GM12878 (cell line): ENCODE measurements at regions not wholly inside any gene's neighbourhood (a gene's known extent, or its start where the extent isn't known, plus 50 kb on each side); places are given as distances from the start of the nearest gene placed in this dataset.

ENCODE experiments used
- ATAC-seq: fragments of 200-7000 bp; cut with Tn5 transposase; 3 replicates; pipeline ENCODE4 v1.9.1; 2020; ENCODE audit warnings: mild to moderate bottlenecking, moderate library complexity
- BruUV-seq: library from RNA; stranded (reverse); fragments of 400-500 nt; replicated peaks from 2 replicates; lab custom pipeline; 2021; lab: Mats Ljungman, UMichigan
- CTCF ChIA-PET: fragments of 300-600 bp; sonication (Branson Sonifier 250); formaldehyde crosslinking; extraction: SDS; loops from one replicate; lab custom pipeline; 2021; ENCODE audit warnings: inconsistent platforms; lab: Yijun Ruan, JAX
- POLR2A ChIA-PET: fragments of 350-600 bp; formaldehyde crosslinking; extraction: SDS; loops from one replicate; lab custom pipeline; 2021; ENCODE audit warnings: inconsistent platforms; lab: Charles Lee
- RAD21 ChIA-PET: fragments of 300-600 bp; sonication (Branson Sonifier 250); formaldehyde crosslinking; loops from one replicate; lab custom pipeline; 2023; ENCODE audit warnings: antibody characterized with exemption; ENCODE audit not compliant: unreplicated experiment; lab: Charles Lee
- SMC1A ChIA-PET: fragments of 300-600 bp; sonication (Branson Sonifier 250); formaldehyde crosslinking; loops from one replicate; lab custom pipeline; 2023; ENCODE audit not compliant: unreplicated experiment, uncharacterized antibody; lab: Charles Lee
- DNase-seq: peaks from one replicate; pipeline ENCODE4 v3.0.0-alpha.2; 2011; ENCODE audit warnings: low read depth, low spot score
- FAIRE-seq: peaks from 3 replicates; lab custom pipeline; 2011; peaks lifted over from hg19 to GRCh38; lab: Jason Lieb, UNC
- H2AFZ ChIP-seq: 2 replicates; pipeline ENCODE4 v1.6.0; 2011; ENCODE audit warnings: low read depth, low read length, control low read depth; ENCODE audit not compliant: control insufficient read depth
- H3K27ac ChIP-seq: 2 replicates; pipeline ENCODE4 v1.5.1; 2011; ENCODE audit warnings: control low read depth; ENCODE audit not compliant: control insufficient read depth, insufficient read depth
- H3K27me3 ChIP-seq, 2 experiments: replicated peaks in 1 of 2; 2 replicates each; pipeline versions ENCODE4 v1.6.0 to v1.6.1; 2011; ENCODE audit warnings: low read length in 1 of 2; ENCODE audit not compliant: control insufficient read depth in 2 of 2, insufficient read depth in 2 of 2
- H3K36me3 ChIP-seq, 2 experiments: 2 replicates each; pipeline ENCODE4 v1.5.1; 2011; ENCODE audit warnings: low read length in 1 of 2; ENCODE audit not compliant: control insufficient read depth in 2 of 2, insufficient read depth in 2 of 2
- H3K4me1 ChIP-seq: 2 replicates; pipeline ENCODE4 v1.6.1; 2011; ENCODE audit warnings: mild to moderate bottlenecking, low read length, moderate library complexity, mixed read lengths; ENCODE audit not compliant: control insufficient read depth, insufficient read depth
- H3K4me2 ChIP-seq: 2 replicates; pipeline ENCODE4 v1.6.0; 2011; ENCODE audit warnings: control low read depth; ENCODE audit not compliant: control insufficient read depth, insufficient read depth
- H3K4me3 ChIP-seq: fragments of 200-600 bp; sonication (generic); 2 replicates; pipeline ENCODE4 v1.5.1; 2016
- H3K79me2 ChIP-seq: 2 replicates; pipeline ENCODE4 v1.6.0; 2011; ENCODE audit warnings: low read length; ENCODE audit not compliant: control insufficient read depth, insufficient read depth
- H3K9ac ChIP-seq: 2 replicates; pipeline ENCODE4 v1.8.0; 2011; ENCODE audit warnings: low read length, control low read depth, mixed read lengths; ENCODE audit not compliant: control insufficient read depth, insufficient read depth
- H3K9me3 ChIP-seq: replicated peaks from 3 replicates; pipeline ENCODE4 v1.5.1; 2011; ENCODE audit warnings: mild to moderate bottlenecking, low read length; ENCODE audit not compliant: control insufficient read depth, insufficient read depth
- H4K20me1 ChIP-seq: 2 replicates; pipeline ENCODE4 v1.6.0; 2011; ENCODE audit not compliant: control insufficient read depth, insufficient read depth
- GABPA ChIP-seq: IDR thresholded peaks from 2 replicates; pipeline ENCODE4 v1.6.1; 2014; ENCODE audit warnings: antibody characterized with exemption, low read depth, mild to moderate bottlenecking, inconsistent platforms
- IRF3 ChIP-seq: fragments of 450-650 bp; IDR thresholded peaks from 2 replicates; pipeline ENCODE4 v1.6.1; 2014; ENCODE audit warnings: mild to moderate bottlenecking
- MLLT1 ChIP-seq: fragments of 450-650 bp; IDR thresholded peaks from 2 replicates; pipeline ENCODE4 v1.6.1; 2016; ENCODE audit warnings: mild to moderate bottlenecking
- MTA3 ChIP-seq: IDR thresholded peaks from 2 replicates; pipeline ENCODE4 v1.6.1; 2012; ENCODE audit warnings: low read length, inconsistent platforms, borderline replicate concordance
- SMAD5 ChIP-seq: IDR thresholded peaks from 2 replicates; pipeline ENCODE4 v1.6.1; 2016; ENCODE audit warnings: antibody characterized with exemption, low read depth
- STAT1 ChIP-seq: fragments of 450-650 bp; conservative IDR thresholded peaks from 2 replicates; pipeline ENCODE4 v1.6.1; 2014; ENCODE audit warnings: antibody characterized with exemption, mild to moderate bottlenecking
- TCF7 ChIP-seq: IDR thresholded peaks from 2 replicates; pipeline ENCODE4 v1.6.1; 2014; ENCODE audit warnings: antibody characterized with exemption, borderline replicate concordance
- WGBS: methylation state at CpG from one replicate; pipeline ENCODE4 v1.1.6; 2016; ENCODE audit warnings: low lambda C conversion rate; ENCODE audit not compliant: insufficient replicate concordance, insufficient coverage; ENCODE audit errors: missing lambda C conversion rate; 5-methylcytosine and 5-hydroxymethylcytosine counted together
- in situ Hi-C: fragments of 300-500 bp; cut with MboI; formaldehyde crosslinking; loops from 9 replicates; pipeline ENCODE4 v1.14.3; 2018; ENCODE audit warnings: mixed read lengths
- intact Hi-C: fragments of 100-400 bp; cut with micrococcal nuclease; formaldehyde crosslinking; loops from one replicate; pipeline ENCODE4 v1.14.2; 2022; ENCODE audit not compliant: unreplicated experiment

GRCh38 chr21:35373998-35374397 lies 324.9 kb upstream of the RUNX1 start (continued):
- TF ChIP-seq IRF3 = no peak
- TF ChIP-seq, all 136 proteins: peak for 0

GRCh38 chr21:35372201-35372600 lies 323.1 kb upstream of the RUNX1 start:
- no peaks in the 10 kb centered on the region for H3K27me3 ChIP-seq
- intact Hi-C loops = no loop called here
- H3K27ac ChIP-seq = no peak overlapping the region
- no peaks in the 10 kb centered on the region for H3K79me2 ChIP-seq
- no TSS peak for BruUV-seq
- FAIRE-seq = no peak
- no peaks in the 10 kb centered on the region for H3K36me3 ChIP-seq
- H3K9me3 ChIP-seq = no peaks in the 10 kb centered on the region
- no peak overlapping the region for H3K4me2 ChIP-seq
- ATAC-seq = no peak
- 61% methylated on average over 5 of the region's 5 CpGs for WGBS
- no peaks in the 10 kb centered on the region for H4K20me1 ChIP-seq
- TF ChIP-seq STAT1 = no peak
- no peak for TF ChIP-seq MTA3
- TF ChIP-seq TCF7 = no peak
- no peak for TF ChIP-seq GABPA
- TF ChIP-seq MLLT1 = no peak
- no peak for TF ChIP-seq SMAD5
- TF ChIP-seq, all 136 proteins: peak for 0
- in situ Hi-C loops = no loop called here
- Histone ChIP-seq H3K9ac (no peak overlapping the region), H3K4me3 (no peak overlapping the region), H2AFZ (no peak overlapping the region), H3K4me1 (no peaks in the 10 kb centered on the region)
- DNase-seq = no peak
- RAD21 ChIA-PET = no interaction called here
- SMC1A ChIA-PET = no interaction called here
- POLR2A ChIA-PET = no interaction called here
- CTCF ChIA-PET = no interaction called here
